EL (cell line): ENCODE measurements at regions not wholly inside any gene's neighbourhood (a gene's known extent, or its start where the extent isn't known, plus 50 kb on each side); places are given as distances from the start of the nearest gene placed in this dataset.

Experiments used
- DNase-seq: peaks from one replicate; pipeline ENCODE4 v3.0.0-alpha.2; 2016

- no peak for DNase-seq
Observed at GRCh38 chr7:69130396-69130795, 467.9 kb upstream of the AUTS2 start.

DNA sequence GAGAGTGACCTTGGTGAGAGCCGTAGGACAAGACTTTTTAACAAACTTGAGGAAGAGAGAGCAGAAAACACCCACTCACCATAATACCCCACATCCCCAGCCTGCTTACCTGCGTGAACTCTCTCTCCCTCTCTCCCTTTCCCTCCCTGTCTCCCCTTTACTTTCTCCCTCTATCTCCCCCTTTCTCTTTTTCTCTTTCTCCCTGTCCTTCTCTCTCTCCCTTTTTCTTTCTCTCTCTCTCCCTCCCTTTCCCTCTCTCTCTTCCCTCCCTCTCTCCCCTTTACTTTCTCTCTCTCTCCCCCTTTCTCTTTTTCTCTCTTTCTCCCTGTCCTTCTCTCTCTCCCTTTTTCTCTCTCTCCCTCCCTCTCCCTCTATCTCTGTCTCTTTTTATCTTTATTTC is 464.0 kb upstream of the AUTS2 start:
- DNase-seq = no peak

GRCh38 chr7:69147631-69148030 is 450.6 kb upstream of the AUTS2 start:
- DNase-seq = no peak

DNA sequence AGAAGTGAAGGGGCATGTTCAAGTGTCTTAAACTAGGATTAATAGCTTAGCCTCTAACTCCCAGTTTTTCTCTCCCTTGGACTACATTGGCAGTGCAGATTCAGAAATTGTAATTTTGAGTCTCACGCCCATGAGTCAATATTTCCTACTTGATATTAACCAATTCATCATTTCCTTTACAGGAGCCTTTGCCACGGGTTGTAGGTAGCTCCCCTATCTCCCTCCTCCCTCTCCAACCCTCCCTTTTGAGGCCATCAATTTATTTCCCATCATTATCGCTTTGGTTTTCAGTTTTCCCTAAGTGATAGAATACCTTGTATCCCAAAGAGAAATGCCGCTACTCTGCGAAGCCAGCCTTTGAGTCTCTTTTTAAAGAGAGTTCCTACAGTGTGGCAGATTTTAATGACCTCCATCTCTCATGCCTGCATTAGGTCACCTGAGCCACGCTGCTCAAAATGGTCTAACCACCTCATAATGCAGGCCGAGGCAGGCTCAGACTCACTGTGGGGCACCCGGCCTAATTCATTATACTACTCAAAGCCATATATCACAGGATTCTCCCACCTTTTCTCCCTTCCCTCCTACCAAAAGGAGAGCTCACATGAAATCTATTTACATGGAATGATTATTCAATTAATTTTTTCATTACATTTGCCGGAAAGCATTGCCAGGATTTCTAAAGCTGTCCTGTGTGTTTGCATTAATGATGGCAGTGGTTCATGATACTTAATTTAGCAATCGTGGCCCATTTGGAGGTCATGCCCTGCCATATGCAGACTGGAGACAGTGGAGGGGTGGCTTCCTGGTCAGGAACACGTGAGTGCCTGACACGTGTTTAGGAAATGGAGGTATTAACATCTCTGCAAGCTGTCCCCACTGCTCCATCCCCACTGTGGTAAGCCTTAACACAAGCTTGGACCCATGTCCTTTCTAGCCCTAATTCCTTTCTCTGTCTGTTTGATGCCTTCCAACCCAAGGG is 448.2 kb upstream of the AUTS2 start:
- DNase-seq = no peak

- DNase-seq = no peak
Observed at GRCh38 chr7:69162326-69162725, 435.9 kb upstream of the AUTS2 start.

GRCh38 chr7:69162931-69163670 is 435.2 kb upstream of the AUTS2 start:
- no peak for DNase-seq

DNA sequence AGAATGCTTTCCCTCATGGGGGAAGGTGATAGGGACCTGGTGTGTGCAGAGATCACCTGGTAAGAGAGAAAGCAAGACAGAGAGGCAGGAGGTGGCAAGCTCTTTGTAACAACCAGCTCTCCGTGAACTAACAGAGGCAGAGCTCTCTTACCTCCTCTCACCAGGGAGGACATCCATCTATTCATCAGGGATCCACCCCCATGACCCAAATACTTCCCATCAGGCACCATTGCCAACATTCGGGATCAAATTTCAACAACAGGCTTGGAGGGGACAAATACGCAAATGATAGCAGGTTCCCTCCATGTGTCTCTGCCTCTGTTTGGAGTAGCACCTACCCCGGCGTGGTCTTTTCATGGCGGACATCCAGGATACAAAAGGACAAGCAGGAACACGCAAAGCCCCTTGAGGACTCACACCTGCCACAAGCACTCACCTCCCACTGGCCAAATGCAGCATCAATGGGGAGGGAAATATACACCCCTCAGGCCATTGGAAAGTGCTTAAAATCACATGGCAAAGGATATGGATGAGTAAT is 431.2 kb upstream of the AUTS2 start:
- DNase-seq = no peak

DNA sequence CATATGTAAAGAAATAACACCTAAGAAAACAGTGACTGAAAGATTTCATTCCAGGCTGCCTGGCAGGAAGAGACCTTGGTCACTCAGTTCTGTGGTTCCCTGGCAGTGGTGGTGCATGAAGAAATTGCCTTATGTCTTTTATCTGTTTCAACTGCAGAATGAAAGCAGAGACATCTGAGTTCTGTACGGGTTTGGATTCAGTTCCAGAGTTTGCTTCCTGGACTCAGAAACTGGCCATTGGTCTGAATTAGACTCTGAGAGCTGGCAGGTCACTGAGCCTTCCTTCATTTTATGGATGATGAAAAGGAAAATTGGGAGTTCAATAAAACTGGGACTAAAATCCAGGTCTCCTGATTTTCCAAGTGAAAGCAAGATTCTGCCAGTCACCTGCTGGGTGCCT is 428.9 kb upstream of the AUTS2 start:
- DNase-seq = no peak

DNA sequence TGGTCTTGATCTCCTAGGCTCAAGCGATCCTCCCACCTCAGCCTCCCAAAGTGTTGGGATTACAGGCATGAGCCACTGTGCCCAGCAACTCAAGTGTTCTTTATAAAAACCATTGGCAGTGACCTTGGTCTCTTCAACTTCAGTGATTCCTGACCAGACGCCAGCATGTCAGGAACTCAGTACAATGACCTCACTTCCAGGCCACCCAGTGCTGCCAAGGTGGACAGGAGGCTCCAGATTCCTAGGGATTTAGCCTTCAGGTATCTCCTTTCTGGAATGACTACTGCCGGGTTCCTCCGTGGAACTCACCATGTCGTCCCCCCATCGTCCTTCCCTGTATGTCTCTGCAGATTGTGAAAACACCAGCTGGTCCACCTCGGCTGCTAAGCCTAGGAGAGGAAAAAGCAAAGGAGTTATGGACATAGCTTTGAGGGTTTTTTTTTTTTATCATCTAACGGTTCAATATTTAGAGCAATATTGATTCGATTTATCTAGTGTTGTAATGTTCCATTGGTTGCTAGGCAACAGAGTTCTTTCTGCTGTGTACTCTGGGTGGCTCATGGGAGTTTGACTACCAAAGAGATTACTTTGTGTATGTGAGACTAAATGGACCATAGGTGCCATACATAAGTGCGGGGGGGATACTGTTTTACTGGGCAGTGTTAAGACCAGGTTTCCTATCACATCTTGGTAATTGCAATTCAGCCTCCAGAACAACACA is 425.8 kb upstream of the AUTS2 start:
- no peak for DNase-seq

DNA sequence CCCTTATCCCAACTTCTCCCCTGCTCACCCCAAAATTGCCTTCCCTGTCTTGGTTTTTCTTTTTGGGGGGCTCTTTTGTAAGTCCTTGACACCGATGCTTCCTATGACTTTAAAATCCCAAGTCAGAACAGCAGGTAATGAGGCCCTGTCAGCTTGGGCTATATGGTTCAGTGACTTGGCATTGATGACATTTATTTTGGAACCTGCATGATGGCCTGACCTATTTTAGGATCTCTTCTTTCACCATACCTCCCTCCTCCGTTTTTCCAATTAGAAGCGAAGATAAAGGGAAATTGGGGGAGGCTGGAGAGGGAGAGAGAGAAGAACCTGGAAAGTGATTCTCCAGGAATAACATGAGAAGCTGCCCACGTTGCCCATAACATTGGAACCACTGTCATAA is 424.9 kb upstream of the AUTS2 start:
- no peak for DNase-seq

GRCh38 chr7:69173846-69174245 is 424.4 kb upstream of the AUTS2 start:
- DNase-seq = no peak

GRCh38 chr7:69176841-69177240 is 421.4 kb upstream of the AUTS2 start:
- no peak for DNase-seq

DNA sequence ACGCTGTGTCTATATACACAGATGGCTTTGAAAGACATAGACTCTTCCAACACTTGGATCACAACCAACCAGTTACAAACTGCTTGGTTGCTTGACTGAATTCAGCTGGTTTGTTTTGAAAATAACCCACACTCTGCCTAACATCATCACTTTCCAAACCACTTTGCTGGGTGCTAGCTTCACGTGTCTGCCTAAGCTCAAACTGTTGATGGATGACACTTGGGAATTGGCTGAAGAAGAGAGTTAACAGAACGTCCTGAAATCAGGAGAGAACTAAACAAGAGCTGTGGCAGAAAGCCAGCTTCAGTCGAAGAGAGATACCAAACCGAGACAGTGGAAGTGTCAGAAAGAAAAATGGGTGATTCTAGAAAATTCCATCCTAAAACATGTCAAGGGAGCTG is 420.8 kb upstream of the AUTS2 start:
- no peak for DNase-seq

DNA sequence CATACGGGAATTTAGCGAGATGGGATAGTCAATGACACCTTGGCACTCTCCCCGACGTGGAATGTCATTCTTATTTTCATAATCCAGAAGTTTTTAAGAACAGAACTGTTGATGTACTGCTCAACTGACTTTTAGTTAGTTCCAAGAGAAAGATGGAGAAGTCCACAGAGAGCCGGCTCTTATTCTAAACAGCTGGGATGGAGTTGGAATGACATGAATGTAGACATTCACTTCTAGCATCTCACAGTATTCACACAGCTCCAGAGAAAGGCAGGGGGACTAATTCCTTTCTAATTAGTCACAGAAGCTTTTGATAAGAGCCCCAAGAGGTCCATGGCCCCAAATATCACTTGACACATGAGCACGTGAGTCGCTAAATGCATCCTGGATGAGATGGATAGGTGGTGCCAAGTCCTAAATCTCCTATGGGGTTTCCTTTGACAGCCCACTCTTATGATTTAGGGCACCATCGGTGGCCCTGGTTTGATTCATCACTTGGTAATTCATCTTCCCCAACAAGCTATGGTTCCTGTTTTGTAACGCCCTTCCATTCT is 420.3 kb upstream of the AUTS2 start:
- no peak for DNase-seq

- DNase-seq = no peak
Observed at GRCh38 chr7:69180662-69181061, 417.6 kb upstream of the AUTS2 start.

GRCh38 chr7:69182596-69183467 is 415.4 kb upstream of the AUTS2 start:
- DNase-seq = no peak

- DNase-seq = no peak
Observed at GRCh38 chr7:69184339-69184738, 413.9 kb upstream of the AUTS2 start.

DNA sequence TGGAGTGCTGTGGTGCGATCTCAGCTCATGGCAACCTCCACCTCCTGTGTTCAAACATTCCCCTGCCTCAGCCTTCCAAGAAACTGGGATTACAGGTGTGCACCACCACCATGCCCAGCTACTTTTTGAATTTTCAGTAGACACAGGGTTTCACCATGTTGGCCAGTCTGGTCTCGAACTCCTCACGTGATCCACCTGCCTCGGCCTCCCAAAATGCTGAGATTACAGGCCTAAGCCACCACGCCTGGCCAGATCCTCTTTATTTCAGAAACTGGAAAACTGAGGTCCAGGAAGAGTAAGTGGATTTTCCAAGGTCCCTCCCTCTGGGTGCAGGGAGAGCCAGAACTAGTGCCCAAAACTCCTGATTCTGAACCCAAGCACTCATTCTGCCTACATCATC is 413.1 kb upstream of the AUTS2 start:
- no peak for DNase-seq

- no peak for DNase-seq
Observed at GRCh38 chr7:69186974-69187373, 411.3 kb upstream of the AUTS2 start.

DNA sequence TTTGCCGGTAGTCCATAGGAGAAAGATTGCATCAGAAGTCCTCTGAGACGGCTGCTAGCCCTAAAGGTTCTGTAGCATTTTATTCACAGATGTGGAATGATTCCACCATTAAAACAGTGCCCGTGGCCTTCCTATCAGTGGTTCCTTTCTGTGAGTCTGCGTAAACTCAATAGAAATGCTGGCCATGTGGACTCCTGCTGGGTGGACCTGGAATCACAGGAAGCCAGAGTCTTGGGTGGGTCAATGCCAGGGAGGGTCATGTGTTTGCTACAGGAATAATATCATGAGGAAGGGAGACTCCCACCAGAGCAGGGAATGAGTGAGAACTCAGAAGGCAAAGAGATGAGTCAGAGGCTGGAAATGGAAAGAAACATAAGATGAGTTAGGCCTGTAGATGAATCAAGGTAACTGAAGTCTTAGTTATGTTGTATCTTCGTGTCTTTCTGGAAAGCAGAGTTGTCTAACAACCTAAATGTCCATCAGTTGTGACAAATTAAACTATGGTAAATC is 410.4 kb upstream of the AUTS2 start:
- no peak for DNase-seq

- DNase-seq = no peak
Observed at GRCh38 chr7:69189406-69189805, 408.9 kb upstream of the AUTS2 start.

DNA sequence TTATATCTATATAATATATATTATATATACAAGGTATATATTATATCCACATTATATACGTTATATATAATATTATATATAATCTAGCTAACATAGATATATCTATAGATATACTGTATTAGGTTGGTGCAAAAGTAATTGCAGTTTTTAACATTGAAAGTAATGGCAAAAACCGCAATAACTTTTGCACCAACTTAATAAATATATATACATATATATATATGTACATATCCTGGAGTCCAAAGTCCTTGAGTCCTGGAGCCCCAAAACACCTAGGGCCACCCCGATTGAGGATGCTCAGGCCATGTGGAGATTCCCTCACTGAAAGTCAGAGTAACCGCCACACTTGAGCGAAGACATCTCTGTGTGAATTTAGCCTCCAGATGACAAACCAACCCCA is 408.2 kb upstream of the AUTS2 start:
- DNase-seq = no peak
